MM.1S (cell line): ENCODE measurements at regions not wholly inside any gene's neighbourhood (a gene's known extent, or its start where the extent isn't known, plus 50 kb on each side); places are given as distances from the start of the nearest gene placed in this dataset.

Experiments used
- EZH2 ChIP-seq: fragments of 300-600 bp; sonication (generic); optimal IDR thresholded peaks from 2 replicates; pipeline ENCODE3; 2017; ENCODE audit warnings: low read depth, mild to moderate bottlenecking, antibody characterized with exemption, low read length, mixed read lengths
- EZH2phosphoT487 ChIP-seq: fragments of 300-600 bp; sonication (generic); IDR thresholded peaks from 2 replicates; pipeline ENCODE4 v1.6.1; 2018; ENCODE audit warnings: antibody characterized with exemption, low read length
- TF ChIP-seq, protein P1 (sequence below): fragments of 300-600 bp; sonication (generic); IDR thresholded peaks from 2 replicates; pipeline ENCODE4 v1.5.1; 2016; ENCODE audit warnings: antibody characterized with exemption, low read length, mixed read lengths

DNA sequence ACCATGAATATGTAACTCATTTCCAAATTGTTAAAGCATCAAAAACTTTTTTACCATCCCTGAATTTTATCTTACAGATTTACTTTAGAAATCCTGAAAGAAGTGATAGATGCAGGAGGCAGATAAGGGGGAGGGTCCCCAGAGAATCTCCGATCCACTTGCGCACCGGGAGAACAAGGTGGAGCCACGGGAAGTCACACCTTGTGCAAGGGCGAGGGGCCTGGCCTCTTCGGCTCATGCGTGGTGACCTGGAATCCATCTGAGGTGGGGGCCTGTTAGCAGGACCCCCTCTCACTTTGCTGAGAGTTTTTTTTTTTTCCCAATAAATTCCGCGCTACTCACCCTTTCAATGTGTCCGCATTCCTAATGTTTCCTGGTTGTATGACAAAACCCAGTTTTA is 80.2 kb upstream of the CDKN3 start:
- TF ChIP-seq, protein P1, sequence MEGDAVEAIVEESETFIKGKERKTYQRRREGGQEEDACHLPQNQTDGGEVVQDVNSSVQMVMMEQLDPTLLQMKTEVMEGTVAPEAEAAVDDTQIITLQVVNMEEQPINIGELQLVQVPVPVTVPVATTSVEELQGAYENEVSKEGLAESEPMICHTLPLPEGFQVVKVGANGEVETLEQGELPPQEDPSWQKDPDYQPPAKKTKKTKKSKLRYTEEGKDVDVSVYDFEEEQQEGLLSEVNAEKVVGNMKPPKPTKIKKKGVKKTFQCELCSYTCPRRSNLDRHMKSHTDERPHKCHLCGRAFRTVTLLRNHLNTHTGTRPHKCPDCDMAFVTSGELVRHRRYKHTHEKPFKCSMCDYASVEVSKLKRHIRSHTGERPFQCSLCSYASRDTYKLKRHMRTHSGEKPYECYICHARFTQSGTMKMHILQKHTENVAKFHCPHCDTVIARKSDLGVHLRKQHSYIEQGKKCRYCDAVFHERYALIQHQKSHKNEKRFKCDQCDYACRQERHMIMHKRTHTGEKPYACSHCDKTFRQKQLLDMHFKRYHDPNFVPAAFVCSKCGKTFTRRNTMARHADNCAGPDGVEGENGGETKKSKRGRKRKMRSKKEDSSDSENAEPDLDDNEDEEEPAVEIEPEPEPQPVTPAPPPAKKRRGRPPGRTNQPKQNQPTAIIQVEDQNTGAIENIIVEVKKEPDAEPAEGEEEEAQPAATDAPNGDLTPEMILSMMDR = no peak
- TF ChIP-seq EZH2 = no peak
- no peak for TF ChIP-seq EZH2phosphoT487
